Thoracic aorta (tissue), 2 donors: ENCODE measurements at regions not wholly inside any gene's neighbourhood (a gene's known extent, or its start where the extent isn't known, plus 50 kb on each side); places are given as distances from the start of the nearest gene placed in this dataset.

Source experiments
- ATAC-seq: fragments of 150-250 bp; one replicate; pipeline ENCODE4 v1.8.0; 2017; ENCODE audit warnings: low read depth; ENCODE audit not compliant: insufficient number of reproducible peaks, low FRiP score
- DNase-seq: peaks from one replicate; pipeline ENCODE4 v3.0.0-alpha.2; 2020; ENCODE audit warnings: low spot score
- H3K27ac ChIP-seq, 2 donors: fragments of 200-600 bp; sonication (generic); 1 replicate in 1 of 2; 2 replicates in 1 of 2; pipeline ENCODE4 v1.5.1; 2016; ENCODE audit warnings: mild to moderate bottlenecking in 2 of 2, moderate library complexity in 2 of 2
- H3K27me3 ChIP-seq: fragments of 200-600 bp; sonication (generic); replicated peaks from 2 replicates; pipeline ENCODE4 v1.6.0; 2016; ENCODE audit warnings: mild to moderate bottlenecking; ENCODE audit not compliant: insufficient read depth
- H3K36me3 ChIP-seq: fragments of 200-600 bp; sonication (generic); one replicate; pipeline ENCODE4 v1.5.1; 2016
- H3K4me1 ChIP-seq, 2 donors: fragments of 200-600 bp; sonication (generic); 1 replicate in 1 of 2; 2 replicates in 1 of 2; pipeline versions ENCODE4 v1.5.1 to v1.6.0; 2016; ENCODE audit warnings: low read depth in 2 of 2, mild to moderate bottlenecking in 1 of 2; ENCODE audit not compliant: control insufficient read depth in 1 of 2
- H3K4me3 ChIP-seq: fragments of 200-600 bp; sonication (generic); 2 replicates; pipeline ENCODE4 v1.5.1; 2016; ENCODE audit warnings: mild to moderate bottlenecking
- H3K9me3 ChIP-seq: fragments of 200-600 bp; sonication (generic); 2 replicates; pipeline ENCODE4 v1.5.1; 2016
- TF ChIP-seq, protein P1 (sequence below): fragments of 200-600 bp; sonication (generic); IDR thresholded peaks from one replicate; pipeline ENCODE4 v1.5.1; 2019; ENCODE audit warnings: antibody characterized with exemption

DNA sequence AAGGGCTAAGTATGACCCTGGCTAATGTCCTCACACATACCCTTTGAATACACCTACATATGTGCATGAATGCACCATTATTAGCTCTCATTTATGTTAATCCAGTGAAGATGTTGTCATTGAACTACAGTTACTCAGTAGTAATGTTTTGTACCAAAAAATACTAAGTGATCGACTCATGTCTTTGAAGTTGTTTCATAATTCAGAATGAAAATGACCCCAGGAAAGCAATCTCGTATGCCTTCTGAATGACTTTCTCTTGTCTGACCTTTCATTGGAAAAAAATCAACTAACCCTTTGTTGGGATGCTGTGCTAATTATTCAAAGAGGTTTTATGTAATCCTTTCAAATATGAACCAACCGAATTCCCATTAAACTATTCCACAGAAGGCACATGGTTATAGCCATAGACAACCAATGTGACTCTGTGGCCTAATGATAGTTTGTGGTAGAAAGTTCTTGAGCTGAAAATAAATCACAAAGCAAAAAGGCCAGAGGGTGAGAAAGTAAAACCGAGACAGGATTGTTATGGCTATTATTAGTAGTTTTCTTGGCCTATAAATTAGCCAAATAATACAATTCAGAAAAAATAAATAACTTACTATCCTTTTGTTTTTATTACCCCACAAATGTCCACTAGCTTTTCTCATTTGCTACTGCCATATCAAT, 86.8 kb upstream of the STARD13 start:
- Histone ChIP-seq H3K27ac (no peak overlapping the region), H3K4me3 (no peak overlapping the region), H3K4me1 (no peaks in the 10 kb centered on the region), H3K9me3 (no peaks in the 10 kb centered on the region), H3K27me3 (no peaks in the 10 kb centered on the region), H3K36me3 (no peaks in the 10 kb centered on the region)
- no peak for DNase-seq
- no peak for ATAC-seq
- TF ChIP-seq, protein P1, sequence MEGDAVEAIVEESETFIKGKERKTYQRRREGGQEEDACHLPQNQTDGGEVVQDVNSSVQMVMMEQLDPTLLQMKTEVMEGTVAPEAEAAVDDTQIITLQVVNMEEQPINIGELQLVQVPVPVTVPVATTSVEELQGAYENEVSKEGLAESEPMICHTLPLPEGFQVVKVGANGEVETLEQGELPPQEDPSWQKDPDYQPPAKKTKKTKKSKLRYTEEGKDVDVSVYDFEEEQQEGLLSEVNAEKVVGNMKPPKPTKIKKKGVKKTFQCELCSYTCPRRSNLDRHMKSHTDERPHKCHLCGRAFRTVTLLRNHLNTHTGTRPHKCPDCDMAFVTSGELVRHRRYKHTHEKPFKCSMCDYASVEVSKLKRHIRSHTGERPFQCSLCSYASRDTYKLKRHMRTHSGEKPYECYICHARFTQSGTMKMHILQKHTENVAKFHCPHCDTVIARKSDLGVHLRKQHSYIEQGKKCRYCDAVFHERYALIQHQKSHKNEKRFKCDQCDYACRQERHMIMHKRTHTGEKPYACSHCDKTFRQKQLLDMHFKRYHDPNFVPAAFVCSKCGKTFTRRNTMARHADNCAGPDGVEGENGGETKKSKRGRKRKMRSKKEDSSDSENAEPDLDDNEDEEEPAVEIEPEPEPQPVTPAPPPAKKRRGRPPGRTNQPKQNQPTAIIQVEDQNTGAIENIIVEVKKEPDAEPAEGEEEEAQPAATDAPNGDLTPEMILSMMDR = no peak

DNA sequence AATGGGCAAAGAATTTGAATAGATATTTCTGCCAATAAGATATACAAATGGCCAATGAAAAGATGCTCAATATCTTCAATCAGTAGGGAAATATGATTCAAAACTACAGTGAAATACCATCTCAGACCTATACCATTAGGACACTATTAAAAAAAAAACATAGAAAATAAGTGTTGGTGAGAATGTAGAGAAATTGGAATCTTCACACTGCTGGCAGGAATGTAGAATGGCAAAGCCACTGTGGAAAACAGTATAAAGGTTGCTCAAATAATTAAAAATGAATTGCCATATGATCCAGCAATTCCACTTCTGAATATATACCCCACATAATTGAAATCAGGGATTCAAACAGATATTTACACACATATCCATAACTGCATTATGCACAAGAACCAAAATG, 88.1 kb upstream of the STARD13 start:
- Histone ChIP-seq H3K36me3 (no peaks in the 10 kb centered on the region), H3K4me1 (no peaks in the 10 kb centered on the region), H3K27me3 (no peaks in the 10 kb centered on the region), H3K4me3 (no peak overlapping the region), H3K9me3 (no peaks in the 10 kb centered on the region), H3K27ac (no peak overlapping the region)
- ATAC-seq (no peak), DNase-seq (no peak)
- TF ChIP-seq, protein P1 = no peak

DNA sequence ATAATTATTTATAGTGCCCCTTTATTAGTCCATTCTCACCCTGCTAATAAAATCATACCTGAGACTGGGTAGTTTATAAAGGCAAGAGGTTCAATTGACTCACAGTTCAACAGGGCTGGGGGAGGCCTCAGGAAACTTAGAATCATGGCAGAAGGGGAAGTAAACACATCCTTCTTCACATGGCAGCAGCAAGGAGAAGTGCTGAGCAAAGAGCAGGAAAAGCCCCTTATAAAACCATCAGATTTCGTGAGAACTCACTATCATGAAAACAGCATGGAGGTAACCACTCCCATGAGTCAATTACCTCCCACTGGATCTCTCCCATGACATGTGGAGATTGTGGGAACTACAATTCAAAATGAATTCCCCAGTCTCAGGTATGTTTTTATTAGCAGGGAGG, 89.9 kb upstream of the STARD13 start:
- H3K27me3 ChIP-seq = no peaks in the 10 kb centered on the region
- no peak for ATAC-seq
- H3K4me1 ChIP-seq = no peaks in the 10 kb centered on the region
- H3K4me3 ChIP-seq = no peak overlapping the region
- H3K27ac ChIP-seq = no peak overlapping the region
- TF ChIP-seq, protein P1 = no peak
- no peak for DNase-seq
- H3K36me3 ChIP-seq = no peaks in the 10 kb centered on the region
- H3K9me3 ChIP-seq = no peaks in the 10 kb centered on the region

DNA sequence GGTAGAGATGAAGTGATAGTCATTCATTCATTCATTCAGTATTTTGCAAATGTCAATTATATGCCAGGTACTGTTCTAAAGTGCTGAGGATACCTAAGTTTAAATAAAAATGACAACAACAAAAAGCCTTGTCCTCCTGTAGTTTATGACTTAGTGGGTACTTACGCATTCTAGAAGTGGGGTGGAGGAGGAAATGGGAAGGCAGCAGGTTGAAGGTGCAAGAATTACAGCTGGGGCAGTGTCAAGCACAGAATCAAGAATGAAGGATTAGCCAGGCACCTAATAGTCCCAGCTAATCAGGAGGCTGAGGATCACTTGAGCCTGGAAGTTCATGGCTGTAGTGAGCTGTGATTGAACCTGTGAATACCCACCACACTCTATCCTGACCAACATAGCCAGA, 90.7 kb upstream of the STARD13 start:
- H3K9me3 ChIP-seq = no peaks in the 10 kb centered on the region
- no peaks in the 10 kb centered on the region for H3K36me3 ChIP-seq
- TF ChIP-seq, protein P1 = no peak
- no peak overlapping the region for H3K27ac ChIP-seq
- no peaks in the 10 kb centered on the region for H3K4me1 ChIP-seq
- ATAC-seq = no peak
- H3K4me3 ChIP-seq = no peak overlapping the region
- no peak for DNase-seq
- H3K27me3 ChIP-seq = no peaks in the 10 kb centered on the region

DNA sequence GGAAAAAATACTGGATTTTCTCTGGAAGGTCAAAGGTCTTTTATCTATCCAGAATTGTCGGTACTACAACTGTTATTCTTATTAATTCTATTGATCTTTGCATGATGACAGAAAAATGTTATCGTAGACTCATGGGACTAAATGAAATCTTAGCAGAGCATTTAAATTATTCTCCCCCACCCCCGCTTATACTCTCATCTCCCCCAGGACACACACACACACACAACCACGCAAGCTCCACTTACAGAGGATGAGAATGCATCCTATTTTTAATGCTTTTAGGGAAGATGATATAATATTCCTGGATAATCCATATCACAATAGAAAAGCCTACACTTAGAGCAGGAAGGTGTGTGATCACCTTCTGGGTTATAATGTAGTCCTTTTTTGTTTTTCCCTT, 91.9 kb upstream of the STARD13 start:
- Histone ChIP-seq H3K27ac (no peak overlapping the region), H3K4me3 (no peak overlapping the region), H3K4me1 (no peaks in the 10 kb centered on the region), H3K9me3 (no peaks in the 10 kb centered on the region), H3K27me3 (no peaks in the 10 kb centered on the region), H3K36me3 (no peaks in the 10 kb centered on the region)
- DNase-seq = no peak
- TF ChIP-seq, protein P1 = no peak
- ATAC-seq = no peak
